HEK293 (cell line): ENCODE measurements at regions not wholly inside any gene's neighbourhood (a gene's known extent, or its start where the extent isn't known, plus 50 kb on each side); places are given as distances from the start of the nearest gene placed in this dataset.

Experiments used
- CTCF ChIA-PET: fragments of 350-600 bp; formaldehyde crosslinking; extraction: SDS; loops from one replicate; lab custom pipeline; 2021; ENCODE audit warnings: antibody characterized with exemption; lab: Yijun Ruan, JAX
- POLR2A ChIA-PET: fragments of 300-600 bp; formaldehyde crosslinking; extraction: SDS; loops from one replicate; lab custom pipeline; 2020; ENCODE audit warnings: antibody characterized with exemption, inconsistent platforms; lab: Yijun Ruan, JAX
- H3K27ac ChIP-seq: fragments of 200-500 bp; sonication (Bioruptor generic); 2 replicates; pipeline ENCODE4 v1.5.1; 2014; ENCODE audit warnings: low read depth, low read length, control low read depth, inconsistent platforms; ENCODE audit errors: extremely low read depth
- H3K36me3 ChIP-seq, 2 experiments: fragments of 200-500 bp in 1 of 2; sonication (Bioruptor generic) in 1 of 2; 1 replicate in 1 of 2; 2 replicates in 1 of 2; pipeline ENCODE4 v1.5.1; 2014 to 2017; ENCODE audit warnings: inconsistent platforms in 2 of 2, low read length in 2 of 2; ENCODE audit not compliant: control insufficient read depth in 2 of 2, insufficient read depth in 1 of 2
- H3K4me1 ChIP-seq: fragments of 200-500 bp; sonication (Bioruptor generic); 2 replicates; pipeline ENCODE4 v1.5.1; 2014; ENCODE audit warnings: mild to moderate bottlenecking, low read length, inconsistent platforms; ENCODE audit not compliant: control insufficient read depth, insufficient read depth
- H3K4me3 ChIP-seq: 2 replicates; pipeline ENCODE4 v1.5.1; 2011; ENCODE audit warnings: low read depth, mild to moderate bottlenecking, control low read depth, low read length, moderate library complexity
- H3K9me3 ChIP-seq: fragments of 200-500 bp; sonication (Bioruptor generic); 2 replicates; pipeline ENCODE4 v1.5.1; 2014; ENCODE audit warnings: low read depth, low read length, inconsistent platforms; ENCODE audit not compliant: control insufficient read depth, insufficient read depth
- EGR2 ChIP-seq: fragments of 450-650 bp; formaldehyde crosslinking; IDR thresholded peaks from 2 replicates; pipeline ENCODE4 v1.5.1; 2016; ENCODE audit warnings: low read depth, missing biosample characterization, missing genetic modification characterization
- HOXC10 ChIP-seq: sonication (generic); formaldehyde crosslinking; IDR thresholded peaks from 2 replicates; pipeline ENCODE4 v1.8.1; 2023; ENCODE audit warnings: mild to moderate bottlenecking, missing genetic modification reagents
- KLF1 ChIP-seq: fragments of 450-650 bp; formaldehyde crosslinking; IDR thresholded peaks from 2 replicates; pipeline ENCODE4 v1.5.1; 2016; ENCODE audit warnings: missing biosample characterization, missing genetic modification characterization
- MEIS1 ChIP-seq: sonication (generic); formaldehyde crosslinking; IDR thresholded peaks from 2 replicates; pipeline ENCODE4 v1.8.1; 2022; ENCODE audit warnings: missing genetic modification reagents, mild to moderate bottlenecking, borderline replicate concordance
- MYNN ChIP-seq: fragments of 450-650 bp; formaldehyde crosslinking; IDR thresholded peaks from 2 replicates; pipeline ENCODE4 v1.5.1; 2016; ENCODE audit warnings: missing biosample characterization, missing genetic modification characterization, borderline replicate concordance
- OVOL3 ChIP-seq: fragments of 450-650 bp; formaldehyde crosslinking; IDR thresholded peaks from 2 replicates; pipeline ENCODE4 v1.5.1; 2016; ENCODE audit warnings: missing biosample characterization, missing genetic modification characterization
- PRDM1 ChIP-seq: fragments of 450-650 bp; formaldehyde crosslinking; IDR thresholded peaks from 2 replicates; pipeline ENCODE4; 2016; ENCODE audit warnings: missing biosample characterization, missing genetic modification characterization
- TCF7L2 ChIP-seq: IDR thresholded peaks from 2 replicates; pipeline ENCODE4 v1.6.1; 2011; ENCODE audit warnings: low read depth, mild to moderate bottlenecking, inconsistent platforms, low read length, moderate library complexity, borderline replicate concordance
- ZBTB20 ChIP-seq: fragments of 450-650 bp; formaldehyde crosslinking; IDR thresholded peaks from 2 replicates; pipeline ENCODE4 v1.5.1; 2016; ENCODE audit warnings: missing biosample characterization, missing genetic modification characterization
- ZFP69B ChIP-seq: fragments of 450-650 bp; formaldehyde crosslinking; IDR thresholded peaks from 2 replicates; pipeline ENCODE4 v1.5.1; 2016; ENCODE audit warnings: missing biosample characterization, missing genetic modification characterization
- ZNF16 ChIP-seq: fragments of 450-650 bp; formaldehyde crosslinking; IDR thresholded peaks from 2 replicates; pipeline ENCODE4 v1.5.1; 2016; ENCODE audit warnings: low read depth, missing biosample characterization, missing genetic modification characterization
- ZNF169 ChIP-seq: fragments of 450-650 bp; formaldehyde crosslinking; IDR thresholded peaks from 2 replicates; pipeline ENCODE4 v1.5.1; 2016; ENCODE audit warnings: missing biosample characterization, missing genetic modification characterization
- ZNF335 ChIP-seq: fragments of 450-650 bp; formaldehyde crosslinking; conservative IDR thresholded peaks from 2 replicates; pipeline ENCODE4 v1.5.1; 2016; ENCODE audit warnings: missing biosample characterization, missing genetic modification characterization
- ZNF350 ChIP-seq: fragments of 450-650 bp; formaldehyde crosslinking; IDR thresholded peaks from 2 replicates; pipeline ENCODE4 v1.5.0; 2017; ENCODE audit warnings: missing biosample characterization, mild to moderate bottlenecking, missing genetic modification characterization
- ZNF391 ChIP-seq: fragments of 450-650 bp; formaldehyde crosslinking; IDR thresholded peaks from 2 replicates; pipeline ENCODE4 v1.5.1; 2016; ENCODE audit warnings: low read depth, missing biosample characterization, missing genetic modification characterization, borderline replicate concordance
- ZNF48 ChIP-seq: fragments of 450-650 bp; formaldehyde crosslinking; IDR thresholded peaks from 2 replicates; pipeline ENCODE4 v1.5.1; 2016; ENCODE audit warnings: missing biosample characterization, missing genetic modification characterization
- ZNF623 ChIP-seq: fragments of 450-650 bp; formaldehyde crosslinking; IDR thresholded peaks from 2 replicates; pipeline ENCODE4 v1.5.1; 2016; ENCODE audit warnings: missing biosample characterization, missing genetic modification characterization
- ZNF660 ChIP-seq: fragments of 450-650 bp; IDR thresholded peaks from 2 replicates; pipeline ENCODE4 v1.5.1; 2018; ENCODE audit warnings: missing biosample characterization, mild to moderate bottlenecking, missing genetic modification characterization
- ZNF747 ChIP-seq: fragments of 450-650 bp; formaldehyde crosslinking; IDR thresholded peaks from 2 replicates; pipeline ENCODE4 v1.5.1; 2016; ENCODE audit warnings: missing biosample characterization, missing genetic modification characterization
- ZNF830 ChIP-seq: fragments of 450-650 bp; IDR thresholded peaks from 2 replicates; pipeline ENCODE4 v1.5.0; 2018; ENCODE audit warnings: missing biosample characterization, missing genetic modification characterization, low read depth, mild to moderate bottlenecking, moderate library complexity
- TF ChIP-seq, protein P1 (sequence below): fragments of 450-650 bp; formaldehyde crosslinking; IDR thresholded peaks from 2 replicates; pipeline ENCODE4 v1.5.1; 2016; ENCODE audit warnings: missing biosample characterization, missing genetic modification characterization, borderline replicate concordance
- TF ChIP-seq, protein P2 (sequence below): fragments of 450-650 bp; formaldehyde crosslinking; IDR thresholded peaks from 2 replicates; pipeline ENCODE4 v1.5.1; 2016; ENCODE audit warnings: missing biosample characterization, missing genetic modification characterization, borderline replicate concordance
- TF ChIP-seq, protein P3 (sequence below): fragments of 450-650 bp; formaldehyde crosslinking; IDR thresholded peaks from 2 replicates; pipeline ENCODE4 v1.5.1; 2016; ENCODE audit warnings: missing biosample characterization, missing genetic modification characterization
- TF ChIP-seq, protein P4 (sequence below): fragments of 450-650 bp; formaldehyde crosslinking; IDR thresholded peaks from 2 replicates; pipeline ENCODE4 v1.5.1; 2016; ENCODE audit warnings: missing biosample characterization, missing genetic modification characterization

DNA sequence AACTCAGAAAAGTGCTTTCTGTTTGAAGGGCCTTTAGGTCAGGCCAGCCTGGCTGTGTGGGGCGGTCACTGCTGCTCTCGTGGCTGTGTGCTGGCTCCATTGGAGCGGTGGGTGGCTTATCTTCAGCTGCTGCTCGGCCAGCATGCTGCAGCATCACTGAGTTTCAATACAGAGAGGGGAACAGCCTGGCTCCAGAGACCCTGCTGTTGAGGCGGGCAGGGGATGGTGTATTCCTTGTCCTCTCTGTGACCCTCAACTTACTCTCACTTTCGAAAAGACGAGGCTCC is 248.5 kb upstream of the ONECUT1 start:
- ChIA-PET POLR2A (no interaction called here), CTCF (interaction anchor here (0.7 kb wide), 1 partner anchor 130 kb away, joined by 3 read pairs; no protein-coding TSS in a partner anchor)
- H3K4me3 ChIP-seq = no peak overlapping the region
- no peaks in the 10 kb centered on the region for H3K9me3 ChIP-seq
- H3K4me1 ChIP-seq = no peaks in the 10 kb centered on the region
- H3K27ac ChIP-seq = no peak overlapping the region
- H3K36me3 ChIP-seq = no peaks in the 10 kb centered on the region
- no peak for TF ChIP-seq ZNF335 (tag by site-specific recombination)
- no peak for TF ChIP-seq ZNF16 (tag by site-specific recombination)
- TF ChIP-seq ZNF623 = no peak
- TF ChIP-seq ZNF747 = no peak
- TF ChIP-seq EGR2 (tag by site-specific recombination) = no peak
- TF ChIP-seq, protein P1, sequence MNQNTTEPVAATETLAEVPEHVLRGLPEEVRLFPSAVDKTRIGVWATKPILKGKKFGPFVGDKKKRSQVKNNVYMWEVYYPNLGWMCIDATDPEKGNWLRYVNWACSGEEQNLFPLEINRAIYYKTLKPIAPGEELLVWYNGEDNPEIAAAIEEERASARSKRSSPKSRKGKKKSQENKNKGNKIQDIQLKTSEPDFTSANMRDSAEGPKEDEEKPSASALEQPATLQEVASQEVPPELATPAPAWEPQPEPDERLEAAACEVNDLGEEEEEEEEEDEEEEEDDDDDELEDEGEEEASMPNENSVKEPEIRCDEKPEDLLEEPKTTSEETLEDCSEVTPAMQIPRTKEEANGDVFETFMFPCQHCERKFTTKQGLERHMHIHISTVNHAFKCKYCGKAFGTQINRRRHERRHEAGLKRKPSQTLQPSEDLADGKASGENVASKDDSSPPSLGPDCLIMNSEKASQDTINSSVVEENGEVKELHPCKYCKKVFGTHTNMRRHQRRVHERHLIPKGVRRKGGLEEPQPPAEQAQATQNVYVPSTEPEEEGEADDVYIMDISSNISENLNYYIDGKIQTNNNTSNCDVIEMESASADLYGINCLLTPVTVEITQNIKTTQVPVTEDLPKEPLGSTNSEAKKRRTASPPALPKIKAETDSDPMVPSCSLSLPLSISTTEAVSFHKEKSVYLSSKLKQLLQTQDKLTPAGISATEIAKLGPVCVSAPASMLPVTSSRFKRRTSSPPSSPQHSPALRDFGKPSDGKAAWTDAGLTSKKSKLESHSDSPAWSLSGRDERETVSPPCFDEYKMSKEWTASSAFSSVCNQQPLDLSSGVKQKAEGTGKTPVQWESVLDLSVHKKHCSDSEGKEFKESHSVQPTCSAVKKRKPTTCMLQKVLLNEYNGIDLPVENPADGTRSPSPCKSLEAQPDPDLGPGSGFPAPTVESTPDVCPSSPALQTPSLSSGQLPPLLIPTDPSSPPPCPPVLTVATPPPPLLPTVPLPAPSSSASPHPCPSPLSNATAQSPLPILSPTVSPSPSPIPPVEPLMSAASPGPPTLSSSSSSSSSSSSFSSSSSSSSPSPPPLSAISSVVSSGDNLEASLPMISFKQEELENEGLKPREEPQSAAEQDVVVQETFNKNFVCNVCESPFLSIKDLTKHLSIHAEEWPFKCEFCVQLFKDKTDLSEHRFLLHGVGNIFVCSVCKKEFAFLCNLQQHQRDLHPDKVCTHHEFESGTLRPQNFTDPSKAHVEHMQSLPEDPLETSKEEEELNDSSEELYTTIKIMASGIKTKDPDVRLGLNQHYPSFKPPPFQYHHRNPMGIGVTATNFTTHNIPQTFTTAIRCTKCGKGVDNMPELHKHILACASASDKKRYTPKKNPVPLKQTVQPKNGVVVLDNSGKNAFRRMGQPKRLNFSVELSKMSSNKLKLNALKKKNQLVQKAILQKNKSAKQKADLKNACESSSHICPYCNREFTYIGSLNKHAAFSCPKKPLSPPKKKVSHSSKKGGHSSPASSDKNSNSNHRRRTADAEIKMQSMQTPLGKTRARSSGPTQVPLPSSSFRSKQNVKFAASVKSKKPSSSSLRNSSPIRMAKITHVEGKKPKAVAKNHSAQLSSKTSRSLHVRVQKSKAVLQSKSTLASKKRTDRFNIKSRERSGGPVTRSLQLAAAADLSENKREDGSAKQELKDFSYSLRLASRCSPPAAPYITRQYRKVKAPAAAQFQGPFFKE = no peak
- TF ChIP-seq, protein P2, sequence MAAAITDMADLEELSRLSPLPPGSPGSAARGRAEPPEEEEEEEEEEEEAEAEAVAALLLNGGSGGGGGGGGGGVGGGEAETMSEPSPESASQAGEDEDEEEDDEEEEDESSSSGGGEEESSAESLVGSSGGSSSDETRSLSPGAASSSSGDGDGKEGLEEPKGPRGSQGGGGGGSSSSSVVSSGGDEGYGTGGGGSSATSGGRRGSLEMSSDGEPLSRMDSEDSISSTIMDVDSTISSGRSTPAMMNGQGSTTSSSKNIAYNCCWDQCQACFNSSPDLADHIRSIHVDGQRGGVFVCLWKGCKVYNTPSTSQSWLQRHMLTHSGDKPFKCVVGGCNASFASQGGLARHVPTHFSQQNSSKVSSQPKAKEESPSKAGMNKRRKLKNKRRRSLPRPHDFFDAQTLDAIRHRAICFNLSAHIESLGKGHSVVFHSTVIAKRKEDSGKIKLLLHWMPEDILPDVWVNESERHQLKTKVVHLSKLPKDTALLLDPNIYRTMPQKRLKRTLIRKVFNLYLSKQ (tag by site-specific recombination) = no peak
- TF ChIP-seq MYNN (tag by site-specific recombination) = no peak
- no peak for TF ChIP-seq ZFP69B (tag by site-specific recombination)
- no peak for TF ChIP-seq MEIS1 (CRISPR knock-in tag)
- no peak for TF ChIP-seq TCF7L2
- TF ChIP-seq KLF1 (tag by site-specific recombination) = no peak
- TF ChIP-seq ZNF391 (tag by site-specific recombination) = no peak
- TF ChIP-seq ZNF660 (tag by site-specific recombination) = no peak
- no peak for TF ChIP-seq HOXC10 (CRISPR knock-in tag)
- no peak for TF ChIP-seq ZNF830

DNA sequence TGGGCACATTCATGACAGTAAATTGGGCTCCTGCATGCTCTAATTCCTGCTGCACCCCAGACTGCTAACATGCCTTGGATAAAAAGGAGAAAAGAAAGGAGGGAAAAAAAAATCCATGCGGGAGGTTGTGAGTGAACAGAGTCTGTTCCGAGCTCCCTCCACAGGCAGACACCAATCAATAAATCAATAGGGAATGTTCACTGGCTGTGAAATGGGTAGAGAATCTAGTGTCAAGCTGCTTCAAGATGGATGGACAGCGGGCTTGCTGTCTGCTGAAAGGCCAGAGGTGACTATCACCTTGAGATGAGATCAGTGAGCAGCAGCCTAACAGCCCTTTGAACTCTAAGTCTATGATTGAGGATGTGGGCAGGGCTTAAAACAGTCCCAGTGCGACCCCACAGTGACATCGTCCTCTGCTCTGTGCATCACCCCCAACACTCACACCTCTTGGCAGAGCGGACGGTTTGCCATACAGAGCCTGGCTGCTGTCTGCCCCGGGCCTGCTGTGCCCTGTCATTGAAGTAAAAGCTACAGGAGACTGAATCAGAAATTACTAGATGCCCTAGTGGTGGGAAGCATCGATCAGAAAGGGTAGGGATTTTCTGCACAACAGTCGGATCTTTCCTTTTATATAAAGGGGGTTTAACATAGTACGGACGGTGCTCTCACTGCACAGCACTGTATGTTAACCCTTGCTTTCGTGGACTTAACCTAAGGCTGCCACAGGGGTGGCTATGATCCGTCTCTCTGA is 247.9 kb upstream of the ONECUT1 start:
- Histone ChIP-seq H3K36me3 (no peaks in the 10 kb centered on the region), H3K4me1 (no peaks in the 10 kb centered on the region), H3K4me3 (no peak overlapping the region), H3K27ac (no peak overlapping the region), H3K9me3 (no peaks in the 10 kb centered on the region)
- POLR2A ChIA-PET = no interaction called here
- CTCF ChIA-PET = no interaction called here
- TF ChIP-seq ZNF350 (tag by site-specific recombination) (no peak), ZNF169 (tag by site-specific recombination) (no peak), ZBTB20 (no peak), ZNF48 (no peak), PRDM1 (no peak), ZNF623 (no peak), OVOL3 (tag by site-specific recombination) (no peak), KLF1 (tag by site-specific recombination) (no peak), TCF7L2 (no peak)
- TF ChIP-seq, protein P3, sequence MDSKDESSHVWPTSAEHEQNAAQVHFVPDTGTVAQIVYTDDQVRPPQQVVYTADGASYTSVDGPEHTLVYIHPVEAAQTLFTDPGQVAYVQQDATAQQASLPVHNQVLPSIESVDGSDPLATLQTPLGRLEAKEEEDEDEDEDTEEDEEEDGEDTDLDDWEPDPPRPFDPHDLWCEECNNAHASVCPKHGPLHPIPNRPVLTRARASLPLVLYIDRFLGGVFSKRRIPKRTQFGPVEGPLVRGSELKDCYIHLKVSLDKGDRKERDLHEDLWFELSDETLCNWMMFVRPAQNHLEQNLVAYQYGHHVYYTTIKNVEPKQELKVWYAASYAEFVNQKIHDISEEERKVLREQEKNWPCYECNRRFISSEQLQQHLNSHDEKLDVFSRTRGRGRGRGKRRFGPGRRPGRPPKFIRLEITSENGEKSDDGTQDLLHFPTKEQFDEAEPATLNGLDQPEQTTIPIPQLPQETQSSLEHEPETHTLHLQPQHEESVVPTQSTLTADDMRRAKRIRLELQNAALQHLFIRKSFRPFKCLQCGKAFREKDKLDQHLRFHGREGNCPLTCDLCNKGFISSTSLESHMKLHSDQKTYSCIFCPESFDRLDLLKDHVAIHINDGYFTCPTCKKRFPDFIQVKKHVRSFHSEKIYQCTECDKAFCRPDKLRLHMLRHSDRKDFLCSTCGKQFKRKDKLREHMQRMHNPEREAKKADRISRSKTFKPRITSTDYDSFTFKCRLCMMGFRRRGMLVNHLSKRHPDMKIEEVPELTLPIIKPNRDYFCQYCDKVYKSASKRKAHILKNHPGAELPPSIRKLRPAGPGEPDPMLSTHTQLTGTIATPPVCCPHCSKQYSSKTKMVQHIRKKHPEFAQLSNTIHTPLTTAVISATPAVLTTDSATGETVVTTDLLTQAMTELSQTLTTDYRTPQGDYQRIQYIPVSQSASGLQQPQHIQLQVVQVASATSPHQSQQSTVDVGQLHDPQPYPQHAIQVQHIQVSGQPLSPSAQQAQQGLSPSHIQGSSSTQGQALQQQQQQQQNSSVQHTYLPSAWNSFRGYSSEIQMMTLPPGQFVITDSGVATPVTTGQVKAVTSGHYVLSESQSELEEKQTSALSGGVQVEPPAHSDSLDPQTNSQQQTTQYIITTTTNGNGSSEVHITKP (tag by site-specific recombination) = no peak
- TF ChIP-seq, protein P4, sequence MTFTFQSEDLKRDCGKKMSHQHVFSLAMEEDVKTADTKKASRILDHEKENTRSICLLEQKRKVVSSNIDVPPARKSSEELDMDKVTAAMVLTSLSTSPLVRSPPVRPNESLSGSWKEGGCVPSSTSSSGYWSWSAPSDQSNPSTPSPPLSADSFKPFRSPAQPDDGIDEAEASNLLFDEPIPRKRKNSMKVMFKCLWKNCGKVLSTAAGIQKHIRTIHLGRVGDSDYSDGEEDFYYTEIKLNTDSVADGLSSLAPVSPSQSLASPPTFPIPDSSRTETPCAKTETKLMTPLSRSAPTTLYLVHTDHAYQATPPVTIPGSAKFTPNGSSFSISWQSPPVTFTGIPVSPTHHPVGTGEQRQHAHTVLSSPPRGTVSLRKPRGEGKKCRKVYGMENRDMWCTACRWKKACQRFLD (tag by site-specific recombination) = no peak
